PC-3 (cell line): ENCODE measurements at regions not wholly inside any gene's neighbourhood (a gene's known extent, or its start where the extent isn't known, plus 50 kb on each side); places are given as distances from the start of the nearest gene placed in this dataset.

ENCODE experiments used
- EZH2 ChIP-seq: fragments of 300-600 bp; sonication (generic); IDR thresholded peaks from one replicate; pipeline ENCODE4 v1.6.1; 2017; ENCODE audit warnings: antibody characterized with exemption, mild to moderate bottlenecking, low read length; ENCODE audit not compliant: unreplicated experiment
- EZH2phosphoT487 ChIP-seq: fragments of 300-600 bp; sonication (generic); IDR thresholded peaks from 2 replicates; pipeline ENCODE4 v1.6.1; 2018; ENCODE audit warnings: mild to moderate bottlenecking, antibody characterized with exemption, low read length, borderline replicate concordance
- TF ChIP-seq, protein P1 (sequence below): fragments of 300-600 bp; sonication (generic); conservative IDR thresholded peaks from 2 replicates; pipeline ENCODE4 v1.5.1; 2017; ENCODE audit warnings: antibody characterized with exemption, low read depth, mild to moderate bottlenecking, low read length

DNA sequence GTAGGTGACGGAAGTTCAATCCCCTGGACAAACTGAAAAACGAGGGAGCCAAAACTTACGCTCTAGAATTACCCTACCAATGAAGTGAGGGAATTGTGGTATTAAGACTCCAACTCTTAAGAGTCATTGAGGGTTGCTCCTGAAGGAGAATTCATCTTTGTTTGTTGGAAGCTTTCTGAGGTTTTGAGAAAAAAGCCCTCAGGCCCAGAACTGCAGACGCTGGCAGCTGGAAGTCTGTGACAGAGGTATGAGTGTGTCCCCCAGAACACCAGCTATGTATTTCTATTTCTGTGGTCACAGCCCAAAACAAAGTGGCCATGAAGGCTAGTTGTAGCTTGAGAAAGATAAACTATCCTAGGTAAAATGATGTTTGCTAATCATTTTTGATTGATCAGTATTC, 438.8 kb upstream of the B3GALT2 start:
- TF ChIP-seq EZH2 (no peak), EZH2phosphoT487 (no peak)
- TF ChIP-seq, protein P1, sequence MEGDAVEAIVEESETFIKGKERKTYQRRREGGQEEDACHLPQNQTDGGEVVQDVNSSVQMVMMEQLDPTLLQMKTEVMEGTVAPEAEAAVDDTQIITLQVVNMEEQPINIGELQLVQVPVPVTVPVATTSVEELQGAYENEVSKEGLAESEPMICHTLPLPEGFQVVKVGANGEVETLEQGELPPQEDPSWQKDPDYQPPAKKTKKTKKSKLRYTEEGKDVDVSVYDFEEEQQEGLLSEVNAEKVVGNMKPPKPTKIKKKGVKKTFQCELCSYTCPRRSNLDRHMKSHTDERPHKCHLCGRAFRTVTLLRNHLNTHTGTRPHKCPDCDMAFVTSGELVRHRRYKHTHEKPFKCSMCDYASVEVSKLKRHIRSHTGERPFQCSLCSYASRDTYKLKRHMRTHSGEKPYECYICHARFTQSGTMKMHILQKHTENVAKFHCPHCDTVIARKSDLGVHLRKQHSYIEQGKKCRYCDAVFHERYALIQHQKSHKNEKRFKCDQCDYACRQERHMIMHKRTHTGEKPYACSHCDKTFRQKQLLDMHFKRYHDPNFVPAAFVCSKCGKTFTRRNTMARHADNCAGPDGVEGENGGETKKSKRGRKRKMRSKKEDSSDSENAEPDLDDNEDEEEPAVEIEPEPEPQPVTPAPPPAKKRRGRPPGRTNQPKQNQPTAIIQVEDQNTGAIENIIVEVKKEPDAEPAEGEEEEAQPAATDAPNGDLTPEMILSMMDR, result no peak
